ENCODE measurements at regions not wholly inside any gene's neighbourhood (a gene's known extent, or its start where the extent isn't known, plus 50 kb on each side); places are given as distances from the start of the nearest gene placed in this dataset.

DNA sequence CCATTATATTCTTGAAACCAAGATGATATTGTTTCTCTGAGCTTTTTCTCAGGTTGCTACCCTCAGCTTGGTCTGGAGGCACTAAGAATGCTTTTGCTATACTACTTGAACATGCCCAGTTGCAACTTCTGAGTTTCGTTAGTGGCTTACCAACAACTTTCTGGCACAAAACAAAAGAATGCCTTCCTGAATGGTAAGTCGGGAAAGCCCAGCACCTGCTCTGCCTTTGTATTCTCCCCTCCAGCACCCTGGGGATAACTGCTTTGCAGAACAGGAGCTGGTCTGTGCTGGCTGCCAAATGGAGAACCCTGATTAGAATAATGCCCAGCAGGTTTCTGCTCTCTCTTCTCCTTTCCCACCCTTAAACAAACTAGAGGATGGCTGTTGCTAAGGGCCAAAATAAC is 149.3 kb downstream of the TGFB2 start:
- ChIA-PET POLR2A (no interaction called here), CTCF (no interaction called here), RAD21 (ENCODE audit: low non-redundant PET in 1 of 2, low total read pairs in 2 of 2, uncharacterized antibody in 2 of 2, unreplicated experiment in 2 of 2) (no interaction called here)
- no peaks in the 10 kb centered on the region for H3K9me2 ChIP-seq (ENCODE audit: insufficient read depth)
- no peak overlapping the region for H3K4me2 ChIP-seq (ENCODE audit: low read length)
- no peak for DNase-seq (ENCODE audit: low read depth, low spot score)
- no TSS peak for BruUV-seq (replicated peaks)
- no peak overlapping the region for H2AFZ ChIP-seq (ENCODE audit: low read depth, low read length, poor library complexity, severe bottlenecking)
- TF ChIP-seq ZFX (IDR thresholded peaks at IDR 0.05), result no peak
- TF ChIP-seq YY1 (IDR thresholded peaks at IDR 0.05; ENCODE audit: extremely low read depth, insufficient replicate concordance, low read depth, low read length), result no peak
- TF ChIP-seq CBX3 (IDR thresholded peaks at IDR 0.05; ENCODE audit: low read depth), result no peak
- TF ChIP-seq EGR1 (IDR thresholded peaks at IDR 0.05; ENCODE audit: low read depth), result no peak
- TF ChIP-seq SIN3A (IDR thresholded peaks at IDR 0.05; ENCODE audit: low read depth), result no peak
- TF ChIP-seq, protein P1, sequence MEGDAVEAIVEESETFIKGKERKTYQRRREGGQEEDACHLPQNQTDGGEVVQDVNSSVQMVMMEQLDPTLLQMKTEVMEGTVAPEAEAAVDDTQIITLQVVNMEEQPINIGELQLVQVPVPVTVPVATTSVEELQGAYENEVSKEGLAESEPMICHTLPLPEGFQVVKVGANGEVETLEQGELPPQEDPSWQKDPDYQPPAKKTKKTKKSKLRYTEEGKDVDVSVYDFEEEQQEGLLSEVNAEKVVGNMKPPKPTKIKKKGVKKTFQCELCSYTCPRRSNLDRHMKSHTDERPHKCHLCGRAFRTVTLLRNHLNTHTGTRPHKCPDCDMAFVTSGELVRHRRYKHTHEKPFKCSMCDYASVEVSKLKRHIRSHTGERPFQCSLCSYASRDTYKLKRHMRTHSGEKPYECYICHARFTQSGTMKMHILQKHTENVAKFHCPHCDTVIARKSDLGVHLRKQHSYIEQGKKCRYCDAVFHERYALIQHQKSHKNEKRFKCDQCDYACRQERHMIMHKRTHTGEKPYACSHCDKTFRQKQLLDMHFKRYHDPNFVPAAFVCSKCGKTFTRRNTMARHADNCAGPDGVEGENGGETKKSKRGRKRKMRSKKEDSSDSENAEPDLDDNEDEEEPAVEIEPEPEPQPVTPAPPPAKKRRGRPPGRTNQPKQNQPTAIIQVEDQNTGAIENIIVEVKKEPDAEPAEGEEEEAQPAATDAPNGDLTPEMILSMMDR (IDR thresholded peaks at IDR 0.05 in 2 of 3, conservative IDR thresholded peaks at IDR 0.05 in 1 of 3; ENCODE audit: borderline replicate concordance in 1 of 3, insufficient read depth in 1 of 3, low read depth in 2 of 3, low read length in 2 of 3), result no peak
- no peak for TF ChIP-seq RAD21 (IDR thresholded peaks at IDR 0.05; ENCODE audit: low read depth)
- TF ChIP-seq FOSL1 (IDR thresholded peaks at IDR 0.05; ENCODE audit: low read depth), result no peak
- TF ChIP-seq ZNF274 (IDR thresholded peaks at IDR 0.05; ENCODE audit: low read depth, low read length), result no peak
- TF ChIP-seq CEBPB (IDR thresholded peaks at IDR 0.05; ENCODE audit: low read depth), result no peak
- TF ChIP-seq ELF1 (IDR thresholded peaks at IDR 0.05; ENCODE audit: borderline replicate concordance, low read depth), result no peak
- TF ChIP-seq JUND (IDR thresholded peaks at IDR 0.05), result no peak
- TF ChIP-seq, protein P2, sequence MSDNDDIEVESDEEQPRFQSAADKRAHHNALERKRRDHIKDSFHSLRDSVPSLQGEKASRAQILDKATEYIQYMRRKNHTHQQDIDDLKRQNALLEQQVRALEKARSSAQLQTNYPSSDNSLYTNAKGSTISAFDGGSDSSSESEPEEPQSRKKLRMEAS (IDR thresholded peaks at IDR 0.05), result no peak
- TF ChIP-seq, protein P3, sequence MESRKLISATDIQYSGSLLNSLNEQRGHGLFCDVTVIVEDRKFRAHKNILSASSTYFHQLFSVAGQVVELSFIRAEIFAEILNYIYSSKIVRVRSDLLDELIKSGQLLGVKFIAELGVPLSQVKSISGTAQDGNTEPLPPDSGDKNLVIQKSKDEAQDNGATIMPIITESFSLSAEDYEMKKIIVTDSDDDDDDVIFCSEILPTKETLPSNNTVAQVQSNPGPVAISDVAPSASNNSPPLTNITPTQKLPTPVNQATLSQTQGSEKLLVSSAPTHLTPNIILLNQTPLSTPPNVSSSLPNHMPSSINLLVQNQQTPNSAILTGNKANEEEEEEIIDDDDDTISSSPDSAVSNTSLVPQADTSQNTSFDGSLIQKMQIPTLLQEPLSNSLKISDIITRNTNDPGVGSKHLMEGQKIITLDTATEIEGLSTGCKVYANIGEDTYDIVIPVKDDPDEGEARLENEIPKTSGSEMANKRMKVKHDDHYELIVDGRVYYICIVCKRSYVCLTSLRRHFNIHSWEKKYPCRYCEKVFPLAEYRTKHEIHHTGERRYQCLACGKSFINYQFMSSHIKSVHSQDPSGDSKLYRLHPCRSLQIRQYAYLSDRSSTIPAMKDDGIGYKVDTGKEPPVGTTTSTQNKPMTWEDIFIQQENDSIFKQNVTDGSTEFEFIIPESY (IDR thresholded peaks at IDR 0.05; ENCODE audit: extremely low read depth, insufficient replicate concordance, low read length), result no peak
- no peak for TF ChIP-seq EZH2phosphoT487 (IDR thresholded peaks at IDR 0.05; ENCODE audit: borderline replicate concordance)
- TF ChIP-seq, protein P4, sequence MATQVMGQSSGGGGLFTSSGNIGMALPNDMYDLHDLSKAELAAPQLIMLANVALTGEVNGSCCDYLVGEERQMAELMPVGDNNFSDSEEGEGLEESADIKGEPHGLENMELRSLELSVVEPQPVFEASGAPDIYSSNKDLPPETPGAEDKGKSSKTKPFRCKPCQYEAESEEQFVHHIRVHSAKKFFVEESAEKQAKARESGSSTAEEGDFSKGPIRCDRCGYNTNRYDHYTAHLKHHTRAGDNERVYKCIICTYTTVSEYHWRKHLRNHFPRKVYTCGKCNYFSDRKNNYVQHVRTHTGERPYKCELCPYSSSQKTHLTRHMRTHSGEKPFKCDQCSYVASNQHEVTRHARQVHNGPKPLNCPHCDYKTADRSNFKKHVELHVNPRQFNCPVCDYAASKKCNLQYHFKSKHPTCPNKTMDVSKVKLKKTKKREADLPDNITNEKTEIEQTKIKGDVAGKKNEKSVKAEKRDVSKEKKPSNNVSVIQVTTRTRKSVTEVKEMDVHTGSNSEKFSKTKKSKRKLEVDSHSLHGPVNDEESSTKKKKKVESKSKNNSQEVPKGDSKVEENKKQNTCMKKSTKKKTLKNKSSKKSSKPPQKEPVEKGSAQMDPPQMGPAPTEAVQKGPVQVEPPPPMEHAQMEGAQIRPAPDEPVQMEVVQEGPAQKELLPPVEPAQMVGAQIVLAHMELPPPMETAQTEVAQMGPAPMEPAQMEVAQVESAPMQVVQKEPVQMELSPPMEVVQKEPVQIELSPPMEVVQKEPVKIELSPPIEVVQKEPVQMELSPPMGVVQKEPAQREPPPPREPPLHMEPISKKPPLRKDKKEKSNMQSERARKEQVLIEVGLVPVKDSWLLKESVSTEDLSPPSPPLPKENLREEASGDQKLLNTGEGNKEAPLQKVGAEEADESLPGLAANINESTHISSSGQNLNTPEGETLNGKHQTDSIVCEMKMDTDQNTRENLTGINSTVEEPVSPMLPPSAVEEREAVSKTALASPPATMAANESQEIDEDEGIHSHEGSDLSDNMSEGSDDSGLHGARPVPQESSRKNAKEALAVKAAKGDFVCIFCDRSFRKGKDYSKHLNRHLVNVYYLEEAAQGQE (IDR thresholded peaks at IDR 0.05; ENCODE audit: low read depth), result no peak
- no peak for TF ChIP-seq POLR2AphosphoS5 (IDR thresholded peaks at IDR 0.05; ENCODE audit: low read depth, low read length)
- no peak for TF ChIP-seq TCF7L2 (IDR thresholded peaks at IDR 0.05; ENCODE audit: borderline replicate concordance, extremely low read depth, insufficient read depth, insufficient read length)
- TF ChIP-seq, protein P5, sequence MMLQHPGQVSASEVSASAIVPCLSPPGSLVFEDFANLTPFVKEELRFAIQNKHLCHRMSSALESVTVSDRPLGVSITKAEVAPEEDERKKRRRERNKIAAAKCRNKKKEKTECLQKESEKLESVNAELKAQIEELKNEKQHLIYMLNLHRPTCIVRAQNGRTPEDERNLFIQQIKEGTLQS (IDR thresholded peaks at IDR 0.05), result no peak
- no peak for TF ChIP-seq POLR2A (IDR thresholded peaks at IDR 0.05; ENCODE audit: borderline replicate concordance, extremely low read depth, insufficient read depth, insufficient read length)
- no peaks in the 10 kb centered on the region for H3K9me3 ChIP-seq (ENCODE audit: control insufficient read depth in 1 of 2, insufficient read depth in 1 of 2, low read depth in 1 of 2, low read length in 2 of 2)
- no peak overlapping the region for H3K9ac ChIP-seq (ENCODE audit: low read length)
- no peaks in the 10 kb centered on the region for H3K36me3 ChIP-seq (ENCODE audit: control insufficient read depth in 1 of 2, insufficient read depth in 2 of 2, low read length in 2 of 2)
- no peaks in the 10 kb centered on the region for H3K27me3 ChIP-seq (ENCODE audit: insufficient read depth, low read length)
- peaks cover 8 to 42% of the 10 kb centered on the region in 2 experiments for H3K4me1 ChIP-seq (ENCODE audit: control insufficient read depth in 1 of 2, insufficient read depth in 2 of 2, low read length in 2 of 2)
- H3K27ac ChIP-seq (ENCODE audit: low read depth, low read length), result no peak overlapping the region
- H3K4me3 ChIP-seq (replicated peaks in 1 of 2; ENCODE audit: low read depth in 1 of 2, low read length in 2 of 2), result no peak overlapping the region
- no peaks in the 10 kb centered on the region for H3K79me2 ChIP-seq (ENCODE audit: insufficient read depth, low read length)
- no peaks in the 10 kb centered on the region for H4K20me1 ChIP-seq (ENCODE audit: insufficient read depth)
- ATAC-seq, result no peak
- intact Hi-C loops (cut with micrococcal nuclease), result no loop called here
